ENCODE measurements at regions not wholly inside any gene's neighbourhood (a gene's known extent, or its start where the extent isn't known, plus 50 kb on each side); places are given as distances from the start of the nearest gene placed in this dataset.
"Not testable (repeated sequence)": the region's sequence is repeated elsewhere in the genome, so short reads cannot be mapped to it uniquely, and the experiment has no call there.

GRCh38 chr13:90308249-90308648 is 1039.2 kb upstream of the MIR17HG start:
- no peak for DNase-seq

DNA sequence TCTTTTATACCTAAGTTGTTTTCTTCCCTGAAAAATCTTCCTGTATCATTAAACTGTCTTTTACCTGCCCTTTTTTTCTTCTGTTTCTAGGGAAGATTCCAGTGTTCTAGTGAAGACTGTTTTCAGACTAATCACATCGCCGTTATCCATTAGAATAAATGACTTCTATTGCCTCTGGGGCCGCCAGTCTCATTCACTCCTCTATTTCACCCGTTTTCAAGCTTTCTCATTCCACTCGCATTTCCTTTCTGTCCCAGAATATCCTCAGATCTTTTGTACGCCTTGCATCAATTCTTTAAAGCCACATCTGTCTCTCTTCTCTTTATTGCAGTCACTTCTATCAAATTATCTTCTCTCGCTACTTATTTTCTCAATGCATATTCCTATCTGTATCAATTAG is 1035.6 kb upstream of the MIR17HG start:
- DNase-seq: no peak

- DNase-seq: no peak
Measured at GRCh38 chr13:90315061-90315460, 1032.4 kb upstream of the MIR17HG start.

DNA sequence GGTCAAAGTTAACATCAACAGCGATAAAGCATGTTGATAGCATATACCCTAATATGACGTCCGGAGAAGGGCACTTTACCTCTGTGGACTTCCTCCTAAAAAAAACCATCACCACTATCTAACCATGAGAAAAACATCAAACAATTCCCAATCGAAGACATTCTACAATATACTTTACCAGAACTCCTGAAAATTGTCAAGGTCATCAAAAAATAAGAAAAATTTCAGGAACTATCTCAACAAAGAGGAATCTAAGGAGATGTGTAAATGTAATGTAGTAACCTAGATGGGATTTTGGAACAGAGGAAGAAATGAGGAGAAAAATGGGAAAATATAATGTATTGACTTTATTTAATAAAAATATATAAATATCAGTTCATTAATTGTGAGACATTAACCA is 1026.8 kb upstream of the MIR17HG start:
- no peak for DNase-seq

- no peak for DNase-seq
Measured at GRCh38 chr13:90321281-90321931, 1026.1 kb upstream of the MIR17HG start.

GRCh38 chr13:90329641-90330040 is 1017.8 kb upstream of the MIR17HG start:
- no peak for DNase-seq

DNA sequence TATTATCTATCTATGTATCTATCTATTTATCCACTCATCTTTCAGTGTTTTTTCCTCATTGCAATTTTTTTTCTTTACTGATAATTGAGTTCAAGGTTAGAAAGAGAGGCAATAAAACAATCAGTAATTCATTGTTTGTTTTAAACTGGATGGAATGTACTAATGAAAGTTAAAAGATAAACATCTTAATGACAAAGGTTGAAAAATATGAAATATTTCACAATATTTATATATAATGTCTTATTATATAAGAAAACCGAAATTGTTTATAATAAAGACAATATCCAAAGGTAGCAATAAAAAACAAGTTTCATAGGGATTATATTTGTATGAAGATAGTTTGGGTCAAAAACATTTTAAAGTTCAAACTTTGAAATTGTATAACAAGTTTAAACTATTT is 1015.5 kb upstream of the MIR17HG start:
- no peak for DNase-seq

DNA sequence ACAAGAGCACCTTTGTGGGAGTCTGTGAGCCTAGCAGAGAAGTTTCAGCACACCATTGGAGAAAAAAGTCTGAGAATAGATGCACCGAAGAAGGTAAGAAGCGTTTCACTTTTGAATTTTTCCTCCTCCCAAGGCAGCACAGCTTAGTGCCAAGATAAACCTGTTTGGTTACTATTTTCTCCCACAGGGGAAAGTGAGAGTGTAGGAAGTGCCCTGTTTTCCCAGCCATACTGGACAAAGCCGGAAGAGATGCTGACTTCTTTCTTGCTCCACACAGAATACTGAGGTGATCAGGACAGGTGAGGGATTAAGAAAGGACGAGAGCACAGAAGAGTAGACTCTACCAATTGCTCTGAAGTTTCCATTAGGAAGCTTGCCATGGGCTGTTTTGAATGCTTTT is 1011.0 kb upstream of the MIR17HG start:
- no peak for DNase-seq

DNA sequence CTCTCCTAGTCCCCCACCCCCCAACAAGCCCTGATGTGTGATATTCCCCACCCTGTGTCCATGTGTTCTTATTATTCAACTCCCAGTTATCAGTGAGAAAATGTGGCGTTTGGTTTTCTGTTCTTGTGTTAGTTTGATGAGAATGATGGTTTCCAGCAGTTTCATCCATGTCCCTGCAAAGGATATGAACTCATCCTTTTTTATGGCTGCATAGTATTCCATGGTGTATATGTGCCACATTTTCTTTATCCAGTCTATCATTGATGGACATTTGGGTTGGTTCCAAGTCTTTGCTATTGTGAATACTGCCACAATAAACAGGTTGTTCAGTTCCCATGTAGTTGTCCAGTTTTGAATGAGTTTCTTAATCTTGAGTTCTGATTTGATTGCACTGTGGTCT is 1006.1 kb upstream of the MIR17HG start:
- not testable (repeated sequence) for DNase-seq

DNA sequence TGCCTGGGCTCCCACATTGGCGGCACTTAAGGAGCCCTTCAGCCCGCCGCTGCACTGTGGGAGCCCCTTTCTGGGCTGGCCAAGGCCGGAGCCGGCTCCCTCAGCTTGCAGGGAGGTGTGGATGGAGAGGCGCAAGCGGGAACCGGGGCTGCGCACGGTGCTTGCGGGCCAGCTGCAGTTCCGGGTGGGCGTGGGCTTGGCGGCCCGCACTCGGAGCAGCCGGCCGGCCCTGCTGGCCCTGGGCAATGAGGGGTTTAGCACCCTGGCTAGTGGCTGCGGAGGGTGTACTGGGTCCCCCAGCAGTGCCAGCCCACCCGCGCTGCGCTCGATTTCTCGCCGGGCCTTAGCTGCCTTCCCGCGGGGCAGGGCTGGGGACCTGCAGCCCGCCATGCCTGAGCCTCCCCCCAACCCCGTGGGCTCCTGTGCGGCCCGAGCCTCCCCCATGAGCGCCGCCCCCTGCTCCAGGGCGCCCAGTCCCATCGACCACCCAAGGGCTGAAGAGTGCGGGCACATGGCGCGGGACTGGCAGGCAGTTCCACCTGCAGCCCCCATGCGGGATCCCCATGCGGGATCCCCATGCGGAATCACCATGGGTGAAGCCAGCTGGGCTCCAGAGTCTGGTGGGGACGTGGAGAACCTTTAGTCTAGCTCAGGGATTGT is 998.9 kb upstream of the MIR17HG start:
- not testable (repeated sequence) for DNase-seq

DNA sequence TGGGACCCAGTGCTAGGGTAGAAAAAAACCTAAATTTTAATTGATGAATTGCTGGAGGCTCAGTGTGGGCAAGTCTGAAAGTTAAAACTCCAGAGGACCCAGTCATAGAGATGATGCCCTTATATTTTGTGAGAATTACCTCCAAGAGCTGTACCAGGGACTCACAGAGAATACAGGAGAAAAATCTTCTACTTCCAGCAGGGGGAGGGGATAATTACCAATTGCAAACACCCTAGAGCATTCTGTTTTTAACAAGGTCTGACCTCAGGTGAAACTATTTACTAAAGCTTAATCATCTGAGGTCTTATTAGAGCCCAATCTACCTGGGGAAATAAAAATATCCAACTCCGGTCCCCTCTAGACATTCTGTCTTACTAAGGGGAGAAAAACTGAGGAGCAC is 994.7 kb upstream of the MIR17HG start:
- no peak for DNase-seq

DNA sequence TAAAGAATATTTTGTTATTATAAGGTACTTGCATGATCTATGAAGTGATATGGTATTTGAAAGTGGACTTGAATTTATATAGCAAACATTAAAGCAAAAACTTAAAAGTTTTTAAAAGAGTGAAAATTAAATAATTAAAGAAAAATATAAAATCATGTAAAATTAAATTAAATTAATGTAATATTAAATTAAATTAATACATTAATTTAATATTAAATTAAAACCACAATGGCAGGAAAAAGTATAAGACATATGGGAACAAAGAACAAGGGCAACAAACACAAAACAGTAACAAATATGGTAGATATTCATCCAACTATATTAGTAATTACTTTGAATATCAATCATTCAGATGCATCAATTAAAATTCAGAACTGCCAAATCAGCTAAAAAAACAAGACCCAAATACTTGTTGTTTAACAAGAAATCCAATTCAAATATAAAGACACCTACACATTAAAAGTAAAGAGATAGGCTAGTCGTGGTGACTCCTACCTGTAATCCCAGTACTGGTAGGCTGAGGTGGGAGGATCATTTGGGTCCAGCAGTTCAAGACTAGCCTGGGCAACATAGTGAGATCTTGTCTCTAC is 992.2 kb upstream of the MIR17HG start:
- no peak for DNase-seq

DNA sequence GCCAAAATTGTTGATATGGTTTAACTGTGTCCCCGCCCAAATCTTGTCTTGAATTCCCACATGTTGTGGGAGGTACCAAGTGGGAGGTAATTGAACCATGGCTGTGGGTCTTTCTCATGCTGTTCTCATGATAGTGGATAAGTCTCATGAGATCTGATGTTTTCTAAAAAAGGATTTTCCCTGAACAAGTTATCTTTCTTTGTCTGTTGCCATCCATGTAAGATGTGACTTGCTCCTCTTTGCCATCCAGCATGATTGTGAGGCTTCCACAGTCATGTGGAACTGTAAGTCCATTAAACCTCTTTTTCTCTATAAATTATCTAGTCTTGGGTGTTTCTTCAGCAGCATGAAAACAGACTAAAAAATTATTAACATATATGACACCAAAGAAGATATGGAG is 986.7 kb upstream of the MIR17HG start:
- DNase-seq: no peak

- no peak for DNase-seq
Measured at GRCh38 chr13:90362707-90363106, 984.8 kb upstream of the MIR17HG start.

DNA sequence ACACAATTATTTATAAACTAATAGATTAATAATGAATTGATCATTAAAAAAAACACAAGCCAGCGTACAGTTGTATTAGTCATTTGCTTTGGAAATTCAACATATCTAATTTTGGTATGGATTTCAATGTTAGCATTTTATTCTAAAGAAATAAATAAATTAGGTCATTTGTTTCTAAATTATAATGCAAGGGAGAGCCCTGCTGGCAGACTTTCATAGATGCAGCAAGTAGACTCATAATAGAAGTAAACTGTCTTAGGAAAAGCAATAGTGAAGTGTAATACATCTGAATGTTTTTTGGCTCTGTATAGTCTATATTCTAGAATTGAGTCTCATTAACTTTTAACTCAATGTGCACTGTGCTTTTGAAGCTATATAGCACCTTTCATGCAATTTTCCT is 982.4 kb upstream of the MIR17HG start:
- no peak for DNase-seq

DNA sequence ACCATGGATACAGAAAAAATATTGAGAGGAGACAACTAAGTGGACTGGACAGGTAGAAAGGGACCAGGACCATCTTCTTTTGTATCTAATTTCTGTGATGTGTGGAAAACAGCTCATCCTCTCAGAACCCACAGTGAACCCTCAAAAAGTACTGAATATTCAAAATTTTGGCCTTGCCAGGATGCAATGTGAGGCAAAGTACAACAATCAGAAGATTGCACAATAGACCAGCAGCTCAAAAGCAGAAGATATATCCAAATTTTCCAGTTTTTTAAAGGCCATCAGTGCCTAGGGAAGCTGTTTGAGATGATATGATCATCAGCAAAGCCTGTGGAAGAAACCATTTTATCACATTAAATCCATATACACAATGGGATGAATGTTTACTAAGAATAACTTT is 973.3 kb upstream of the MIR17HG start:
- no peak for DNase-seq

DNA sequence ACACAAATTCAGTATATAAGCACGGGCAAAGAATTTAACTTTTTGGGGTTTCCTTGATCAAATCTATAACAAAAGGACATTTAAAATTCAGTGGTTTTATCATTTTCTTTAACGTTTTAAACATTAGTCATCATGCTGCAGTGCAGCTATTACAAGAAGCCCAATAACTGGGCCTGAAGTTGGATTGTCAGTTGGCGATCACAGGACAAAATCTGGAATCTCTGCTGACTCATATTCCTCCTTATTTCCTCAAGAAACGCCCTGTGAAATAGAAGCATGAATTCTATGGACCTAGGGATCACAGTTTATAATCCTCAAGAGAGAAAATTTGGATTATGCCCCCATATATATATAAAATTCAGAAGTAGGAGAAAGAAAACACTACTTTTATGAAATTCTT is 971.6 kb upstream of the MIR17HG start:
- DNase-seq: no peak

DNA sequence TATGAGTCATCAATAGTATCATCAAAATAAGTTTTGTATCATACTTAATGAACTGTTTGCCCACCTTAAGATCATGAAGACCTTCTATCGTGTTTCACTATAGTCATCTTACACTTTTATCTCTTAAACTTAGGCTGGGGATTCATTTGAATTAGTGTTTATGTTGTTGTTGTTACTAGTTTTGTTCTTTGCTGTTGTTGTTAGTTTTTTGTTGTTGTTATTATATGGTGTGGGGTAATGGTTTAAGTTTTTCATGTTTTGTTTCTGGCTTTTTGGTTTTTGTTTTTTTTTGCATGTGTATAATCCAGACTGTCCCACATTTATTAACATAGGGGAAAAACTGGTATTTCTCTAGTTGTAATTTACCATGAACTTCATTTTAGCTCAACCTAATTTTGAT is 965.1 kb upstream of the MIR17HG start:
- DNase-seq: no peak

DNA sequence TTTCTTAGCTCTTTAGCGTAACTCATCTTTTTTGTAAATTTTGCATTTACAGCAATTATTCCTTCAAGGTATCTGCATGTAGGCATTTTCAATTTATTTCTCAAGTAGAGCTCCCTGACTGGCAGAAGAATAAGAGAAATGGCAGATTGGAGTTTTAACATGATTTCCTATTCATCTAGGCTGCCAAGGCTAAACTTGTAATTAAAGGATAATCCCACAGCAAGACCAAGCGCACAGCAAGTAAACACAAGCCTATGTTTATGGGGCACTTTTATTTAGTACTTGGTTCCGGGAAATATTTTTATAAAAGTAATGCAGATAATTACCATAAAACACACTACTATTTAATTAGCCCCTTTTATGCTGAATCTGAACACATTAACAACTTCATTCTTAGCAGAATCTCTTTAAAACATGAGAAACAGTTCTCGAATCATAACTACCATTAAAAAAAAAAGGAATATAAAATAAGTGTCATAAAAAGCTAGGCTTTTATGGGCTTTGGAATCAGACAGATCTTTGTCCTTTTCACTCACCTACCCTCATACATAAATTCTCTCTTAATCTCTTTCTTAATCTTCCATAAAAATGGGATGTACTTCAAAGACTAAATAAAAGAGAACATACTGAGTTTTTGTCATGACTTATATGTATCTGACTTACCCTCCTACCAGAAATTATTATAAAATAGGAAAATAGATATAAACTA is 961.6 kb upstream of the MIR17HG start:
- no peak for DNase-seq

DNA sequence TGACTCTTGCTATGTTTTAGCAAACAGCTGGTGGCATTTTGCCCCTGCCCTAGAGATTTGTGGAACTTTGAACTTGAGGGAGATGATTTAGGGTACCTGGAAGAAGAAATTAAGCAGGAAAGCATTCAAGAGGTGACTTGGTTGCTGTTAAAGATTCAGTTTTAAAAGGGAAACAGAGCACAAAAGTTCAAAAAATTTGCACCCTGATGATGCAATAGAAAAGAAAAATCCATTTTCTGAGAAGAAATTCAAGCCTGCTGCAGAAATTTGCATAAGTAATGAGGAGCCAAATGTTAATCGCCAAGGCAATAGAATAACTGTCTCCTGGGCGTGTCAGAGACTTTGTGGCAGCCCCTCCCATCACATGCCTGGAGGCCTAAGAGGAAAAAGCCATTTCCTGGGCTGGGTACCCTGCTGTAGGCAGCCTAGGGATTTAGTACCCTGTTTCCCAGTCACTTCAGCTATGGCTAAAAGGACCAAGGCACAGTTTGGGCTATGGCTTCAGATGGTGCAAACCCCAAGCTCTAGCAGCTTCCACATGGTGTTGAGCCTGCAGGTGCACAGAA is 958.5 kb upstream of the MIR17HG start:
- DNase-seq: no peak

DNA sequence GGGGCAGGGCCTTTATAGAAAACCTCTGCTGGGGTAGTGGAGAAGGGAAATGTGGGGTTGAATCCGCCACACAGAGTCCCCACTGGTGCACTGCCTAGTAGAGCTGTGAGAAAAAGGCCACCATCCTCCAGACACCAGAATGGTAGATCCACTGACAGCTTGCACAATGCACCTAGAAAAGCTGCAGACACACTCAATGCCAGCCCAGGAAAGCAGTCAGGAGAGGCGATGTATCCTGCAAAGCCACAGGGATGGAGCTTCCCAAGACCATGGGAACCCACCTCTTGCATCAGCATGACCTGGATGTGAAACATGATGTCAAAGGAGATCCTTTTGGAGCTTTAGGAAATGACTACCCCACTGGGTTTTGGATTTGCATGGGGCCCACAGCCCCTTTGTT is 958.0 kb upstream of the MIR17HG start:
- DNase-seq: no peak

DNA sequence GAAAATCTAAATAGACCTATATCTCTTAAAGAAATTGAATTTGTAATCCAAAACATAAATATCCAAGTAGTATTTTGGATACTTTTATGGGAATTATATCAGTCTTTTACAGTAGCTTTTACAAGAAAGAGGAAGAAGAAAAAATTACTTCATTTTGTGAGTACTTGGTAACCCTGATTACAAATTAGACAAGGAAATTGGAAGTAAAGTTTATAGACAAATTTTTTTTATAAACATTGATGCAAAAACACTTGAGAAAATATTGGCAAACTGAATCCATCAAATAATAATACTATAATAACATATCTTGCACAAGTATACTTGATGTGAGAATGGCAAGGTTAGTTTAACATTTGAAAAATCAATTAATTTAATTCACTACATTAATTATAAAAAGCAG is 954.1 kb upstream of the MIR17HG start:
- no peak for DNase-seq

DNA sequence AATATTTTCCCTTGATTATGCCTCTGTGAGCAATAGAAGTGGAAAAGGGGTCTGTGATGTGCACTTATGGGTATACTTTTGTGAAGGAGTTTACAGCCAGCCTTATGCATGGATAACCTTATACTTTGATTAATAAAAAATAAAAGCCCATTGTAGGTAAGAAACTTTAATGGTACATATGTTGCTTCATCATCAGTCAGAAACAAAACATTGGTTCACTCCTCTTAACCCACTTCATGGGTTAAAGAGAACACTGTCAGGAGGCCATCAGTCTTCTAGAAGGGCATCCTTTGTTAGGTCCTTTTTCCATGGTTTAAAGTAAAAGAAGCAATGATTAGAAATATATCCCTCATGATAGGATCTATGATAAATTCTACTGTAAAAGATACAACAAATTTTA is 952.1 kb upstream of the MIR17HG start:
- no peak for DNase-seq

GRCh38 chr13:90395846-90396245 is 951.6 kb upstream of the MIR17HG start:
- no peak for DNase-seq

All from activated CD4-positive, alpha-beta T cell treated with anti-CD3 and anti-CD28 coated beads, Interleukin-2, Interleukin-6, amounts not matched to agents 100 ng/mL and 50 ng/mL, durations not matched to agents 16 hours and 8 hours (primary cell).